ENCODE measurements at regions not wholly inside any gene's neighbourhood (a gene's known extent, or its start where the extent isn't known, plus 50 kb on each side); places are given as distances from the start of the nearest gene placed in this dataset.

- Histone ChIP-seq H3K27ac (ENCODE audit: insufficient read depth, low read depth, low read length) (no peak overlapping the region), H3K4me1 (ENCODE audit: control insufficient read depth, extremely low read depth, insufficient read depth, low read length) (peaks cover 7% of the 10 kb centered on the region), H4K20me1 (replicated peaks; ENCODE audit: control insufficient read depth, extremely low read depth, insufficient read depth, low read length) (no peaks in the 10 kb centered on the region), H3K27me3 (ENCODE audit: control insufficient read depth in 2 of 2, insufficient read depth in 2 of 2, low read length in 2 of 2) (no peaks in the 10 kb centered on the region), H3K9me1 (replicated peaks; ENCODE audit: control insufficient read depth, extremely low read depth, insufficient read depth, low read length) (no peaks in the 10 kb centered on the region), H3K36me3 (ENCODE audit: control insufficient read depth in 2 of 2, extremely low read depth in 1 of 2, insufficient read depth in 2 of 2, low read length in 2 of 2) (no peaks in the 10 kb centered on the region), H2AFZ (ENCODE audit: low read depth, low read length) (no peak overlapping the region), H3K79me2 (ENCODE audit: control insufficient read depth, insufficient read depth, low read length) (no peaks in the 10 kb centered on the region), H3K4me2 (ENCODE audit: insufficient read depth, low read length) (peak overlapping the region; percentile 19), H3K9ac (replicated peaks; ENCODE audit: extremely low read depth, insufficient read depth, low read length) (no peak overlapping the region), H3K4me3 (replicated peaks in 1 of 3; ENCODE audit: insufficient read depth in 1 of 3, low read depth in 1 of 3, low read length in 3 of 3) (no peak overlapping the region), H3K9me3 (replicated peaks; ENCODE audit: control insufficient read depth, insufficient read depth, low read length) (no peaks in the 10 kb centered on the region)
- ChIA-PET CTCF (interaction anchor here (1.1 to 1.3 kb wide), 2 partner anchors 10 to 26 kb away, joined by 3 to 4 read pairs; no protein-coding TSS in a partner anchor), POLR2A (no interaction called here)
- intact Hi-C loops (cut with micrococcal nuclease) = loop anchor here (5.0 kb wide), 1 partner anchor 263 kb away; no protein-coding TSS in a partner anchor
- no TSS peak for BruUV-seq (replicated peaks)
- TF ChIP-seq POLR2AphosphoS5 (IDR thresholded peaks at IDR 0.05; ENCODE audit: insufficient read depth, low read depth, low read length) = no peak
- TF ChIP-seq POLR2A (IDR thresholded peaks at IDR 0.05; ENCODE audit: low read depth, low read length) = no peak
- no peak for TF ChIP-seq JUN (IDR thresholded peaks at IDR 0.05; ENCODE audit: borderline replicate concordance, insufficient read depth, insufficient read length, low read depth)
- TF ChIP-seq CTCF (IDR thresholded peaks at IDR 0.05; ENCODE audit: extremely low read depth in 1 of 2, insufficient read depth in 1 of 2, low read depth in 1 of 2, low read length in 2 of 2) = no peak
- no peak for TF ChIP-seq MAX (IDR thresholded peaks at IDR 0.05; ENCODE audit: insufficient read depth, insufficient read length)
- TF ChIP-seq GATA2 (IDR thresholded peaks at IDR 0.05; ENCODE audit: insufficient read depth, insufficient read length, low read depth, low read length) = no peak
- TF ChIP-seq MYC (IDR thresholded peaks at IDR 0.05; ENCODE audit: low read depth, low read length) = no peak
- no peak for TF ChIP-seq EZH2 (IDR thresholded peaks at IDR 0.05; ENCODE audit: borderline replicate concordance, low read depth, low read length, severe bottlenecking)
- TF ChIP-seq FOS (IDR thresholded peaks at IDR 0.05; ENCODE audit: borderline replicate concordance, insufficient read depth, low read length) = no peak
- dilution Hi-C loops (cut with MboI; ENCODE audit: extremely low pct_ligation_motif_present, low sequenced_read_pairs) = no loop called here
- FAIRE-seq = no peak
- no peak for DNase-seq (ENCODE audit: low read depth, low spot score)
These were observed 200.9 kb upstream of the DTNA start for GRCh38 chr18:34509163-34509562.

Data from endothelial cell of umbilical vein (primary cell).